GM12878 (cell line): ENCODE measurements at regions not wholly inside any gene's neighbourhood (a gene's known extent, or its start where the extent isn't known, plus 50 kb on each side); places are given as distances from the start of the nearest gene placed in this dataset.

Source experiments
- SP1 ChIP-seq: IDR thresholded peaks from one replicate; pipeline ENCODE4 v1.6.1; 2011; ENCODE audit warnings: low read depth, low read length
- ZNF274 ChIP-seq: IDR thresholded peaks from one replicate; pipeline ENCODE4 v1.8.0; 2011; ENCODE audit not compliant: insufficient read length, insufficient read depth

- TF ChIP-seq SP1 (no peak), ZNF274 (no peak)
Observed at GRCh38 chr7:68429411-68430117, 1168.7 kb upstream of the AUTS2 start.
